ENCODE measurements at regions not wholly inside any gene's neighbourhood (a gene's known extent, or its start where the extent isn't known, plus 50 kb on each side); places are given as distances from the start of the nearest gene placed in this dataset.
"Not testable (repeated sequence)": the region's sequence is repeated elsewhere in the genome, so short reads cannot be mapped to it uniquely, and the experiment has no call there.

- no peak for DNase-seq (ENCODE audit: low read depth, low spot score)
These were observed 153.0 kb downstream of the ZFP36L2 start for GRCh38 chr2:43073401-43073825.

GRCh38 chr2:43071599-43072550 lies 154.5 kb downstream of the ZFP36L2 start:
- no peak for DNase-seq (ENCODE audit: low read depth, low spot score)

GRCh38 chr2:43070676-43071502 lies 155.5 kb downstream of the ZFP36L2 start:
- no peak for DNase-seq (ENCODE audit: low read depth, low spot score)

GRCh38 chr2:43070030-43070429 lies 156.4 kb downstream of the ZFP36L2 start:
- no peak for DNase-seq (ENCODE audit: low read depth, low spot score)

GRCh38 chr2:43068631-43069517 lies 157.5 kb downstream of the ZFP36L2 start:
- DNase-seq (ENCODE audit: low read depth, low spot score) = no peak

- no peak for DNase-seq (ENCODE audit: low read depth, low spot score)
These were observed 158.3 kb downstream of the ZFP36L2 start for GRCh38 chr2:43068041-43068533.

GRCh38 chr2:43067254-43068040 lies 159.0 kb downstream of the ZFP36L2 start:
- no peak for DNase-seq (ENCODE audit: low read depth, low spot score)

GRCh38 chr2:43066541-43067253 lies 159.7 kb downstream of the ZFP36L2 start:
- DNase-seq (ENCODE audit: low read depth, low spot score) = not testable (repeated sequence)

- no peak for DNase-seq (ENCODE audit: low read depth, low spot score)
These were observed 160.5 kb downstream of the ZFP36L2 start for GRCh38 chr2:43065871-43066270.

GRCh38 chr2:43065036-43065435 lies 161.4 kb downstream of the ZFP36L2 start:
- DNase-seq (ENCODE audit: low read depth, low spot score) = no peak

GRCh38 chr2:43063096-43063495 lies 163.3 kb downstream of the ZFP36L2 start:
- DNase-seq (ENCODE audit: low read depth, low spot score) = not testable (repeated sequence)

GRCh38 chr2:43062058-43062457 lies 164.3 kb downstream of the ZFP36L2 start:
- DNase-seq (ENCODE audit: low read depth, low spot score) = no peak

- no peak for DNase-seq (ENCODE audit: low read depth, low spot score)
These were observed 165.9 kb downstream of the ZFP36L2 start for GRCh38 chr2:43060390-43061016.

GRCh38 chr2:43059183-43059897 lies 167.1 kb downstream of the ZFP36L2 start:
- no peak for DNase-seq (ENCODE audit: low read depth, low spot score)

- no peak for DNase-seq (ENCODE audit: low read depth, low spot score)
These were observed 167.7 kb downstream of the ZFP36L2 start for GRCh38 chr2:43058726-43059110.

- DNase-seq (ENCODE audit: low read depth, low spot score) = no peak
These were observed 168.4 kb downstream of the ZFP36L2 start for GRCh38 chr2:43057742-43058725.

GRCh38 chr2:43057026-43057741 lies 169.2 kb downstream of the ZFP36L2 start:
- no peak for DNase-seq (ENCODE audit: low read depth, low spot score)
